ENCODE measurements at regions not wholly inside any gene's neighbourhood (a gene's known extent, or its start where the extent isn't known, plus 50 kb on each side); places are given as distances from the start of the nearest gene placed in this dataset.

GRCh38 chr10:36301539-36301938 is 659.4 kb upstream of the FZD8 start:
- TF ChIP-seq EZH2 (optimal IDR thresholded peaks at IDR 0.05; ENCODE audit: low read depth, low read length) (no peak), EZH2phosphoT487 (IDR thresholded peaks at IDR 0.05; ENCODE audit: low read length) (no peak)
- TF ChIP-seq, protein P1, sequence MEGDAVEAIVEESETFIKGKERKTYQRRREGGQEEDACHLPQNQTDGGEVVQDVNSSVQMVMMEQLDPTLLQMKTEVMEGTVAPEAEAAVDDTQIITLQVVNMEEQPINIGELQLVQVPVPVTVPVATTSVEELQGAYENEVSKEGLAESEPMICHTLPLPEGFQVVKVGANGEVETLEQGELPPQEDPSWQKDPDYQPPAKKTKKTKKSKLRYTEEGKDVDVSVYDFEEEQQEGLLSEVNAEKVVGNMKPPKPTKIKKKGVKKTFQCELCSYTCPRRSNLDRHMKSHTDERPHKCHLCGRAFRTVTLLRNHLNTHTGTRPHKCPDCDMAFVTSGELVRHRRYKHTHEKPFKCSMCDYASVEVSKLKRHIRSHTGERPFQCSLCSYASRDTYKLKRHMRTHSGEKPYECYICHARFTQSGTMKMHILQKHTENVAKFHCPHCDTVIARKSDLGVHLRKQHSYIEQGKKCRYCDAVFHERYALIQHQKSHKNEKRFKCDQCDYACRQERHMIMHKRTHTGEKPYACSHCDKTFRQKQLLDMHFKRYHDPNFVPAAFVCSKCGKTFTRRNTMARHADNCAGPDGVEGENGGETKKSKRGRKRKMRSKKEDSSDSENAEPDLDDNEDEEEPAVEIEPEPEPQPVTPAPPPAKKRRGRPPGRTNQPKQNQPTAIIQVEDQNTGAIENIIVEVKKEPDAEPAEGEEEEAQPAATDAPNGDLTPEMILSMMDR (IDR thresholded peaks at IDR 0.05; ENCODE audit: low read length) = no peak

Data from MM.1S (cell line).